ENCODE measurements at regions not wholly inside any gene's neighbourhood (a gene's known extent, or its start where the extent isn't known, plus 50 kb on each side); places are given as distances from the start of the nearest gene placed in this dataset.
"Not testable (repeated sequence)": the region's sequence is repeated elsewhere in the genome, so short reads cannot be mapped to it uniquely, and the experiment has no call there.

- in situ Hi-C loops (cut with HindIII; ENCODE audit: low sequenced_read_pairs): no loop called here
Observed at GRCh38 chr6:140380427-140381218, 1006.2 kb upstream of the CITED2 start.

- in situ Hi-C loops (cut with HindIII; ENCODE audit: low sequenced_read_pairs): no loop called here
Observed at GRCh38 chr6:140379919-140380318, 1005.5 kb upstream of the CITED2 start.

- in situ Hi-C loops (cut with HindIII; ENCODE audit: low sequenced_read_pairs): no loop called here
Observed at GRCh38 chr6:140376209-140376608, 1001.8 kb upstream of the CITED2 start.

- in situ Hi-C loops (cut with HindIII; ENCODE audit: low sequenced_read_pairs): not testable (repeated sequence)
Observed at GRCh38 chr6:140373728-140374127, 999.3 kb upstream of the CITED2 start.

GRCh38 chr6:140372064-140372463, 997.6 kb upstream of the CITED2 start:
- in situ Hi-C loops (cut with HindIII; ENCODE audit: low sequenced_read_pairs): no loop called here

GRCh38 chr6:140370976-140371870, 996.8 kb upstream of the CITED2 start:
- in situ Hi-C loops (cut with HindIII; ENCODE audit: low sequenced_read_pairs): no loop called here

- in situ Hi-C loops (cut with HindIII; ENCODE audit: low sequenced_read_pairs): no loop called here
Observed at GRCh38 chr6:140370441-140370840, 996.0 kb upstream of the CITED2 start.

- in situ Hi-C loops (cut with HindIII; ENCODE audit: low sequenced_read_pairs): no loop called here
Observed at GRCh38 chr6:140366991-140367390, 992.5 kb upstream of the CITED2 start.

- in situ Hi-C loops (cut with HindIII; ENCODE audit: low sequenced_read_pairs): no loop called here
Observed at GRCh38 chr6:140364916-140365315, 990.5 kb upstream of the CITED2 start.

GRCh38 chr6:140360651-140361050, 986.2 kb upstream of the CITED2 start:
- in situ Hi-C loops (cut with HindIII; ENCODE audit: low sequenced_read_pairs): no loop called here

GRCh38 chr6:140355476-140355875, 981.0 kb upstream of the CITED2 start:
- in situ Hi-C loops (cut with HindIII; ENCODE audit: low sequenced_read_pairs): no loop called here

- in situ Hi-C loops (cut with HindIII; ENCODE audit: low sequenced_read_pairs): no loop called here
Observed at GRCh38 chr6:140354296-140354695, 979.8 kb upstream of the CITED2 start.

GRCh38 chr6:140353536-140353935, 979.1 kb upstream of the CITED2 start:
- in situ Hi-C loops (cut with HindIII; ENCODE audit: low sequenced_read_pairs): no loop called here

GRCh38 chr6:140346428-140346827, 972.0 kb upstream of the CITED2 start:
- in situ Hi-C loops (cut with HindIII; ENCODE audit: low sequenced_read_pairs): no loop called here

- in situ Hi-C loops (cut with HindIII; ENCODE audit: low sequenced_read_pairs): no loop called here
Observed at GRCh38 chr6:140345935-140346334, 971.5 kb upstream of the CITED2 start.

- in situ Hi-C loops (cut with HindIII; ENCODE audit: low sequenced_read_pairs): no loop called here
Observed at GRCh38 chr6:140344142-140344913, 969.9 kb upstream of the CITED2 start.

- in situ Hi-C loops (cut with HindIII; ENCODE audit: low sequenced_read_pairs): no loop called here
Observed at GRCh38 chr6:140343128-140343527, 968.7 kb upstream of the CITED2 start.

- in situ Hi-C loops (cut with HindIII; ENCODE audit: low sequenced_read_pairs): no loop called here
Observed at GRCh38 chr6:140341272-140341671, 966.8 kb upstream of the CITED2 start.

GRCh38 chr6:140340795-140341194, 966.3 kb upstream of the CITED2 start:
- in situ Hi-C loops (cut with HindIII; ENCODE audit: low sequenced_read_pairs): no loop called here

- in situ Hi-C loops (cut with HindIII; ENCODE audit: low sequenced_read_pairs): not testable (repeated sequence)
Observed at GRCh38 chr6:140339084-140339483, 964.6 kb upstream of the CITED2 start.

- in situ Hi-C loops (cut with HindIII; ENCODE audit: low sequenced_read_pairs): no loop called here
Observed at GRCh38 chr6:140321891-140322290, 947.4 kb upstream of the CITED2 start.

Data from DLD1 (cell line).